ENCODE measurements at regions not wholly inside any gene's neighbourhood (a gene's known extent, or its start where the extent isn't known, plus 50 kb on each side); places are given as distances from the start of the nearest gene placed in this dataset.

- FAIRE-seq, result no peak
- TF ChIP-seq PAX5 (IDR thresholded peaks at IDR 0.05; ENCODE audit: insufficient read depth, low read length, severe bottlenecking) (no peak), POU2F2 (IDR thresholded peaks at IDR 0.05; ENCODE audit: low read depth, low read length) (no peak), SPI1 (IDR thresholded peaks at IDR 0.05; ENCODE audit: low read depth, low read length) (no peak), POLR2AphosphoS5 (IDR thresholded peaks at IDR 0.05; ENCODE audit: low read depth, low read length) (no peak), TAF1 (IDR thresholded peaks at IDR 0.05; ENCODE audit: low read depth, low read length) (no peak), POLR2A (IDR thresholded peaks at IDR 0.05; ENCODE audit: low read depth, low read length) (no peak)
- DNase-seq (ENCODE audit: insufficient read length, low spot score), result no peak
Observed at GRCh38 chr4:145404761-145405160, 76.9 kb upstream of the SMAD1 start.

GRCh38 chr4:145396581-145396980, 85.1 kb upstream of the SMAD1 start:
- FAIRE-seq, result no peak

DNA sequence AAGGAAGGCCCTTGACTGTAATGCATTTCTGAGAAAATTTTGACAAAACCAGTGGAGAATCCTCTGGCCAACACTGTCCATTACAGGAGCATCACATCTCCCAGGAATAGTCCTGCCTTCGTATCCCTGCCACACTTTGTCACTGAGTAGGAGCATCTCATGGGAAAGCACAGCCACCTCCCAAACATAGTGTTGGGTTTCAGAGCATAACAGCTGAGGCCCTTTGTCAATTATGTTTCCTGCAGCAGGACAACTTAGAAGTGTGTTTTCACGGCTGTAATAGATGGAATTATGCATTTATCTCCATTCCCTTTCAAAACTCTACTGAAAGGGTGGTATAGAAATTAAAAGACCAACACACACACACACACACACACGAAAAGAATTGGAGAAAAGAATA, 91.1 kb upstream of the SMAD1 start:
- DNase-seq (ENCODE audit: insufficient read length, low spot score), result no peak
- TF ChIP-seq POLR2AphosphoS5 (IDR thresholded peaks at IDR 0.05; ENCODE audit: low read depth, low read length), result no peak
- TF ChIP-seq POLR2A (IDR thresholded peaks at IDR 0.05; ENCODE audit: low read depth, low read length), result no peak
- no peak for TF ChIP-seq POU2F2 (IDR thresholded peaks at IDR 0.05; ENCODE audit: low read depth, low read length)
- TF ChIP-seq SPI1 (IDR thresholded peaks at IDR 0.05; ENCODE audit: low read depth, low read length), result no peak
- TF ChIP-seq TAF1 (IDR thresholded peaks at IDR 0.05; ENCODE audit: low read depth, low read length), result no peak
- no peak for TF ChIP-seq PAX5 (IDR thresholded peaks at IDR 0.05; ENCODE audit: insufficient read depth, low read length, severe bottlenecking)
- FAIRE-seq, result no peak

More at GRCh38 chr4:145396581-145396980, 85.1 kb upstream of the SMAD1 start:
- DNase-seq (ENCODE audit: insufficient read length, low spot score), result no peak
- TF ChIP-seq SPI1 (IDR thresholded peaks at IDR 0.05; ENCODE audit: low read depth, low read length) (no peak), PAX5 (IDR thresholded peaks at IDR 0.05; ENCODE audit: insufficient read depth, low read length, severe bottlenecking) (no peak), TAF1 (IDR thresholded peaks at IDR 0.05; ENCODE audit: low read depth, low read length) (no peak), POLR2AphosphoS5 (IDR thresholded peaks at IDR 0.05; ENCODE audit: low read depth, low read length) (no peak), POLR2A (IDR thresholded peaks at IDR 0.05; ENCODE audit: low read depth, low read length) (no peak), POU2F2 (IDR thresholded peaks at IDR 0.05; ENCODE audit: low read depth, low read length) (no peak)

- FAIRE-seq, result no peak
- DNase-seq (ENCODE audit: insufficient read length, low spot score), result no peak
- no peak for TF ChIP-seq PAX5 (IDR thresholded peaks at IDR 0.05; ENCODE audit: insufficient read depth, low read length, severe bottlenecking)
- TF ChIP-seq POLR2A (IDR thresholded peaks at IDR 0.05; ENCODE audit: low read depth, low read length), result no peak
- no peak for TF ChIP-seq TAF1 (IDR thresholded peaks at IDR 0.05; ENCODE audit: low read depth, low read length)
- TF ChIP-seq SPI1 (IDR thresholded peaks at IDR 0.05; ENCODE audit: low read depth, low read length), result no peak
- TF ChIP-seq POU2F2 (IDR thresholded peaks at IDR 0.05; ENCODE audit: low read depth, low read length), result no peak
- TF ChIP-seq POLR2AphosphoS5 (IDR thresholded peaks at IDR 0.05; ENCODE audit: low read depth, low read length), result no peak
Observed at GRCh38 chr4:145389550-145389949, 92.1 kb upstream of the SMAD1 start.

DNA sequence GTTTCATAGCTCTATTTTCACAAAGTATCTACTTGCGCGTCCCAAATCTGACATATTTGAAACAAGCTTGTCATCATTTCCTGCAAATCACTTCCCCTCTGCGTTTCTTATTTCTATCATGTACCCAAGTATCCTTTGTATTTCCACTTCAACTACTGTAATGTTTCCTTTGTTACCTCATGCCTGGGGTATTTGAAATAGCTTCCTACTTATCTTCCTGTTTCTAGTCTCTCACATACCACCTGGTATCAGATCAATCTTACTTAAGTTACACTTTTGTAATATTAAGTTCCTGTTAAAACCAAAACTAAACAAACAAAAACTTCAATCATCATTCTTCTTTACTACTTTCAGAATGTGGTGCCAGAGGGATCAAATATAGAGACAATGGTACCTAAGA, 93.6 kb upstream of the SMAD1 start:
- DNase-seq (ENCODE audit: insufficient read length, low spot score) (no peak), FAIRE-seq (no peak)
- TF ChIP-seq POU2F2 (IDR thresholded peaks at IDR 0.05; ENCODE audit: low read depth, low read length), result no peak
- no peak for TF ChIP-seq POLR2AphosphoS5 (IDR thresholded peaks at IDR 0.05; ENCODE audit: low read depth, low read length)
- TF ChIP-seq POLR2A (IDR thresholded peaks at IDR 0.05; ENCODE audit: low read depth, low read length), result no peak
- no peak for TF ChIP-seq PAX5 (IDR thresholded peaks at IDR 0.05; ENCODE audit: insufficient read depth, low read length, severe bottlenecking)

- FAIRE-seq (no peak), DNase-seq (ENCODE audit: insufficient read length, low spot score) (no peak)
- TF ChIP-seq TAF1 (IDR thresholded peaks at IDR 0.05; ENCODE audit: low read depth, low read length) (no peak), POLR2AphosphoS5 (IDR thresholded peaks at IDR 0.05; ENCODE audit: low read depth, low read length) (no peak), SPI1 (IDR thresholded peaks at IDR 0.05; ENCODE audit: low read depth, low read length) (no peak), POLR2A (IDR thresholded peaks at IDR 0.05; ENCODE audit: low read depth, low read length) (no peak), POU2F2 (IDR thresholded peaks at IDR 0.05; ENCODE audit: low read depth, low read length) (no peak), PAX5 (IDR thresholded peaks at IDR 0.05; ENCODE audit: insufficient read depth, low read length, severe bottlenecking) (no peak)
Observed at GRCh38 chr4:145387079-145387478, 94.6 kb upstream of the SMAD1 start.

DNA sequence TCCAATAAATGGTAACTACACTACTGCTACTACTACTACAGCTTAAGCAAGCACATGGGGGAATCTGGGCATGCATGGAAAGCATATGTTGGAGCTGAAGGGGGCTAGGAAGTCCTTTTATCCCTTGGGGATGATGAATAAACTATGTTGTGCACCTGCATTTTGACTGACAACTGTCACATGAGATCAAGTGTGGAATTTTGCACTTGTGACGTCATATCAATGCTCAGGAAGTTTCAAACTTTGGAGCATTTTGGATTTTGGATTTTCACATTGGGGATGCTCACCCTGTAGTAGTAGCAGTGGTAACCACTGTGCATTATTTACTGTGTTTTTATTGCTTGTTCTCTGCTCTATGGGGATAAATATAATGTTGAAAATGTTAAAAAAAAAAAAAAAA, 100.5 kb upstream of the SMAD1 start:
- TF ChIP-seq POU2F2 (IDR thresholded peaks at IDR 0.05; ENCODE audit: low read depth, low read length), result no peak
- no peak for TF ChIP-seq PAX5 (IDR thresholded peaks at IDR 0.05; ENCODE audit: insufficient read depth, low read length, severe bottlenecking)
- no peak for TF ChIP-seq TAF1 (IDR thresholded peaks at IDR 0.05; ENCODE audit: low read depth, low read length)
- TF ChIP-seq POLR2A (IDR thresholded peaks at IDR 0.05; ENCODE audit: low read depth, low read length), result no peak
- no peak for TF ChIP-seq POLR2AphosphoS5 (IDR thresholded peaks at IDR 0.05; ENCODE audit: low read depth, low read length)
- TF ChIP-seq SPI1 (IDR thresholded peaks at IDR 0.05; ENCODE audit: low read depth, low read length), result no peak
- DNase-seq (ENCODE audit: insufficient read length, low spot score) (no peak), FAIRE-seq (no peak)

DNA sequence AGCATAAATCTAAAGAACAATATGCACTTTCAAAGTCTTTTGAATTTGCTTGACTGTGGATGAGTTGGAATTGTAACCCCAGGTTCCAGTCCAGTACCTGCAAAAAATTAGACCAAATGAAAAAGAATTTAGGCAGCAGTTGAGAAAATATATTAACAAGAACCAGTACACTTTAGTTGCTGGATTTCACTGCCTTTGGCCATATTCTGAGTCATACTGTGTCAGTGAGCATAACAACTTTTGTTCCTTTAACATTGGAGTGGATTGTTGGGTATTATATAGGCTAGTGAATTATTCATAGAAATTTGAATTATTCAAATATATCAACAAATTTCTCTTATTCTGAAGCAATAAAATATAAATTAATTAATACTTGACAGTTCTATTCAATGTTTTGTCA, 101.5 kb upstream of the SMAD1 start:
- DNase-seq (ENCODE audit: insufficient read length, low spot score), result no peak
- TF ChIP-seq POLR2A (IDR thresholded peaks at IDR 0.05; ENCODE audit: low read depth, low read length) (no peak), PAX5 (IDR thresholded peaks at IDR 0.05; ENCODE audit: insufficient read depth, low read length, severe bottlenecking) (no peak), POLR2AphosphoS5 (IDR thresholded peaks at IDR 0.05; ENCODE audit: low read depth, low read length) (no peak), TAF1 (IDR thresholded peaks at IDR 0.05; ENCODE audit: low read depth, low read length) (no peak), POU2F2 (IDR thresholded peaks at IDR 0.05; ENCODE audit: low read depth, low read length) (no peak), SPI1 (IDR thresholded peaks at IDR 0.05; ENCODE audit: low read depth, low read length) (no peak)
- FAIRE-seq, result no peak

- TF ChIP-seq POLR2AphosphoS5 (IDR thresholded peaks at IDR 0.05; ENCODE audit: low read depth, low read length), result no peak
- TF ChIP-seq SPI1 (IDR thresholded peaks at IDR 0.05; ENCODE audit: low read depth, low read length), result no peak
- TF ChIP-seq POU2F2 (IDR thresholded peaks at IDR 0.05; ENCODE audit: low read depth, low read length), result no peak
- no peak for TF ChIP-seq TAF1 (IDR thresholded peaks at IDR 0.05; ENCODE audit: low read depth, low read length)
- TF ChIP-seq POLR2A (IDR thresholded peaks at IDR 0.05; ENCODE audit: low read depth, low read length), result no peak
- DNase-seq (ENCODE audit: insufficient read length, low spot score) (no peak), FAIRE-seq (no peak)
Observed at GRCh38 chr4:145375416-145375815, 106.2 kb upstream of the SMAD1 start.

- DNase-seq (ENCODE audit: insufficient read length, low spot score) (no peak), FAIRE-seq (no peak)
- no peak for TF ChIP-seq SPI1 (IDR thresholded peaks at IDR 0.05; ENCODE audit: low read depth, low read length)
- no peak for TF ChIP-seq POU2F2 (IDR thresholded peaks at IDR 0.05; ENCODE audit: low read depth, low read length)
- TF ChIP-seq POLR2A (IDR thresholded peaks at IDR 0.05; ENCODE audit: low read depth, low read length), result no peak
- TF ChIP-seq PAX5 (IDR thresholded peaks at IDR 0.05; ENCODE audit: insufficient read depth, low read length, severe bottlenecking), result no peak
- TF ChIP-seq TAF1 (IDR thresholded peaks at IDR 0.05; ENCODE audit: low read depth, low read length), result no peak
- TF ChIP-seq POLR2AphosphoS5 (IDR thresholded peaks at IDR 0.05; ENCODE audit: low read depth, low read length), result no peak
Observed at GRCh38 chr4:145352438-145353145, 129.1 kb upstream of the SMAD1 start.
